Fibroblast of the aortic adventitia (primary cell): ENCODE measurements at regions not wholly inside any gene's neighbourhood (a gene's known extent, or its start where the extent isn't known, plus 50 kb on each side); places are given as distances from the start of the nearest gene placed in this dataset.

Experiments used
- DNase-seq: peaks from one replicate; pipeline ENCODE4 v3.0.0-alpha.2; 2010; ENCODE audit warnings: low read depth
- H3K4me3 ChIP-seq: 2 replicates; pipeline ENCODE4 v1.5.1; 2011; ENCODE audit warnings: low read depth, mild to moderate bottlenecking, control low read depth, low read length, moderate library complexity
- CTCF ChIP-seq: IDR thresholded peaks from 2 replicates; pipeline ENCODE4 v1.5.1; 2011; ENCODE audit warnings: mild to moderate bottlenecking, low read length, control low read depth, inconsistent platforms; ENCODE audit not compliant: insufficient read depth

- no peak for DNase-seq
- no peak overlapping the region for H3K4me3 ChIP-seq
- no peak for TF ChIP-seq CTCF
Measured at GRCh38 chr3:180142472-180142871, 105.7 kb upstream of the PEX5L start.

GRCh38 chr3:180161770-180162169 lies 125.0 kb upstream of the PEX5L start:
- no peak for DNase-seq
- no peak for TF ChIP-seq CTCF
- H3K4me3 ChIP-seq: no peak overlapping the region

GRCh38 chr3:180175572-180175971 lies 138.8 kb upstream of the PEX5L start:
- DNase-seq: no peak
- no peak overlapping the region for H3K4me3 ChIP-seq
- no peak for TF ChIP-seq CTCF

- no peak for DNase-seq
- H3K4me3 ChIP-seq: no peak overlapping the region
- TF ChIP-seq CTCF: no peak
Measured at GRCh38 chr3:180176059-180176458, 139.3 kb upstream of the PEX5L start.

GRCh38 chr3:180177255-180177654 lies 140.5 kb upstream of the PEX5L start:
- H3K4me3 ChIP-seq: no peak overlapping the region
- TF ChIP-seq CTCF: no peak
- no peak for DNase-seq

- TF ChIP-seq CTCF: no peak
- DNase-seq: no peak
Measured at GRCh38 chr3:180179562-180179961, 142.8 kb upstream of the PEX5L start.

GRCh38 chr3:180180795-180181194 lies 144.1 kb upstream of the PEX5L start:
- DNase-seq: peak; percentile 86
- H3K4me3 ChIP-seq: no peak overlapping the region
- TF ChIP-seq CTCF: no peak

More at GRCh38 chr3:180179562-180179961, 142.8 kb upstream of the PEX5L start:
- no peak overlapping the region for H3K4me3 ChIP-seq
